Spleen (tissue), 7 donors: ENCODE measurements at regions not wholly inside any gene's neighbourhood (a gene's known extent, or its start where the extent isn't known, plus 50 kb on each side); places are given as distances from the start of the nearest gene placed in this dataset.

Source experiments
- POLR2A ChIP-seq, 3 donors: fragments of 450-650 bp; IDR thresholded peaks; one replicate each; pipeline ENCODE4 v1.5.1; 2017; ENCODE audit warnings: antibody characterized with exemption in 3 of 3, mild to moderate bottlenecking in 1 of 3
- POLR2AphosphoS5 ChIP-seq, 3 donors: sonication (generic); formaldehyde crosslinking; IDR thresholded peaks; one replicate each; pipeline ENCODE4 v1.5.1; 2017; ENCODE audit warnings: antibody characterized with exemption in 3 of 3
- TF ChIP-seq, protein P1 (sequence below), 11 experiments: fragments of 200-600 bp in 7 of 11; fragments of 450-650 bp in 4 of 11; sonication (generic) in 4 of 11; IDR thresholded peaks in 8 of 11; conservative IDR thresholded peaks in 3 of 11; 1 replicate in 7 of 11; 2 replicates in 4 of 11; pipeline versions ENCODE4 v1.4.0 to v1.8.0; 2016 to 2021; ENCODE audit warnings: antibody characterized with exemption in 11 of 11, inconsistent platforms in 4 of 11, mild to moderate bottlenecking in 1 of 11
- donor health status: DM: no; HTN: no; CAD: no; lungs with moderate emphysema.
- donor health status: DM: no; HTN: no; CAD: no.
- donor health status: DM: no; HTN: no; CAD: no.

DNA sequence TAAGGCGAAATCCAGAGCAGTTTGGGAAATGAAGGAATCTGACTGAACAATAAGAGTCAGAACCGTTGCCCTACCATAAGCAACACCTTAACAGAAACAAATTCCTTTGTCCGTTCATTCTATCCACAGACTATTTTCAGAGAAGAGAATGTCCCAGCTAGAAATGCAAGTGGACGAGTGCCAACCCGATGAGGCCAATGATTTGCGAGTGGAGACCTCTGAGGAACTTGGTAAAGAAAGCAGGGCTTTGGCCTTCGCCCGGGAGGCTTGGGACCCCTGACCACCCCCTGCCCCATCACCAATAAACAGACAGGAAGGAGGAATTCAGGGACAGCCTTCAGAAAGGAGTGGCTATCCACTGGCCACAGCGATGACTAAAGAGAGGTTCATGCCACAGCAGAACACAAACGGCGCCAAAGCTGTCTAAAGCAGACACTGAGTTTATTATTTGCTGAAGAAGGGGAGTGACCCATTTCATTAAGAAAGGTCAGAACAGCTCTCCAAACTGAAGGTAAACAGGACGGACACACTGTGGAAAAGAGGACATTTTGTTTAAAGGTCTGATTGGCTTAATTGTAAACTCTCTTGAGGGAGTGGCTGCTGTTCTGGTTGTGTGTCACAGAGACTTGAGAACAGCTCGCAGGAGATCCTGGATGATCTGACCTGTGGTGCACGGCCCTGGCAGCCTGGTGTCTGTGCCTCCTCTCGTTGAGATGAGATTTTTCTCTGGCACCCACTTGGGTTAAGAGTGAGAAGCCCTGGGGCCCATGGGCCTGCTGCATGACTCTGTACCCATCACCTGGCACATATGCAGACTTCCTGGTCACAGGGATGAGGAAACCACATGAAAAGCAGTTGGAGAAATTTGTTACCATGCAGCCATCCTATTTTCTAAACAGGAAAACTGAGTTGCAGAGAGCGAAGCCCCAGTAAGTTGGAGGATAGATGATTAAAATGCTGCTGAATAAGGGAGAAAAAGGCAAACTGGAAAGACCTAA, 142.0 kb upstream of the PZP start:
- TF ChIP-seq, protein P1, sequence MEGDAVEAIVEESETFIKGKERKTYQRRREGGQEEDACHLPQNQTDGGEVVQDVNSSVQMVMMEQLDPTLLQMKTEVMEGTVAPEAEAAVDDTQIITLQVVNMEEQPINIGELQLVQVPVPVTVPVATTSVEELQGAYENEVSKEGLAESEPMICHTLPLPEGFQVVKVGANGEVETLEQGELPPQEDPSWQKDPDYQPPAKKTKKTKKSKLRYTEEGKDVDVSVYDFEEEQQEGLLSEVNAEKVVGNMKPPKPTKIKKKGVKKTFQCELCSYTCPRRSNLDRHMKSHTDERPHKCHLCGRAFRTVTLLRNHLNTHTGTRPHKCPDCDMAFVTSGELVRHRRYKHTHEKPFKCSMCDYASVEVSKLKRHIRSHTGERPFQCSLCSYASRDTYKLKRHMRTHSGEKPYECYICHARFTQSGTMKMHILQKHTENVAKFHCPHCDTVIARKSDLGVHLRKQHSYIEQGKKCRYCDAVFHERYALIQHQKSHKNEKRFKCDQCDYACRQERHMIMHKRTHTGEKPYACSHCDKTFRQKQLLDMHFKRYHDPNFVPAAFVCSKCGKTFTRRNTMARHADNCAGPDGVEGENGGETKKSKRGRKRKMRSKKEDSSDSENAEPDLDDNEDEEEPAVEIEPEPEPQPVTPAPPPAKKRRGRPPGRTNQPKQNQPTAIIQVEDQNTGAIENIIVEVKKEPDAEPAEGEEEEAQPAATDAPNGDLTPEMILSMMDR (IDR thresholded peaks at IDR 0.05 in 8 of 11, conservative IDR thresholded peaks at IDR 0.05 in 3 of 11): no peak
- TF ChIP-seq POLR2A (IDR thresholded peaks at IDR 0.05) (no peak), POLR2AphosphoS5 (IDR thresholded peaks at IDR 0.05) (no peak)
